ENCODE measurements at regions not wholly inside any gene's neighbourhood (a gene's known extent, or its start where the extent isn't known, plus 50 kb on each side); places are given as distances from the start of the nearest gene placed in this dataset.

GRCh38 chr22:25359601-25360261, 140.3 kb downstream of the CRYBB2 start:
- H3K23ac ChIP-seq (ENCODE audit: insufficient read length): no peak overlapping the region
- H4K8ac ChIP-seq (ENCODE audit: extremely low read depth, insufficient read depth, low read length): no peak overlapping the region
- H2BK120ac ChIP-seq (replicated peaks; ENCODE audit: low read depth, low read length): no peak overlapping the region
- H4K5ac ChIP-seq (ENCODE audit: insufficient read length, low read depth, low read length): no peak overlapping the region
- H3K14ac ChIP-seq (ENCODE audit: insufficient read length): no peak overlapping the region
- H2BK12ac ChIP-seq (ENCODE audit: low read depth, low read length): no peak overlapping the region
- CTCF ChIA-PET (ENCODE audit: partially characterized antibody): interaction anchor here (0.6 to 3.9 kb wide), 6 partner anchors 9 to 67 kb away, joined by 3 to 18 read pairs (median 3); no protein-coding TSS in a partner anchor
- H3K79me2 ChIP-seq (ENCODE audit: control insufficient read depth in 1 of 2, insufficient read depth in 2 of 2, low read length in 2 of 2): no peaks in the 10 kb centered on the region
- H3K56ac ChIP-seq (replicated peaks; ENCODE audit: insufficient read length, low read depth, low read length): no peak overlapping the region
- WGBS, 2 experiments (ENCODE audit: extremely low coverage in 1 of 2, insufficient coverage in 1 of 2, insufficient read length in 1 of 2, insufficient replicate concordance in 2 of 2, low coverage in 1 of 2, low lambda C conversion rate in 2 of 2, missing lambda C conversion rate in 1 of 2): 93% methylated on average over 26 of the region's 26 CpGs; no CpG with 5 or more reads in 1 of the 2 experiments
- no peaks in the 10 kb centered on the region for H3K27me3 ChIP-seq (replicated peaks in 1 of 4; ENCODE audit: control insufficient read depth in 3 of 4, extremely low read depth in 1 of 4, insufficient read depth in 3 of 4, low read length in 3 of 4)
- no peak overlapping the region for H2AFZ ChIP-seq (ENCODE audit: low read length)
- H4K20me1 ChIP-seq (replicated peaks in 1 of 2; ENCODE audit: control insufficient read depth in 1 of 2, insufficient read depth in 2 of 2, low read length in 2 of 2): peaks cover 2 to 14% of the 10 kb centered on the region in 2 experiments
- H3K4me3 ChIP-seq (ENCODE audit: extremely low read depth in 1 of 4, insufficient read depth in 2 of 4, low read depth in 3 of 4, low read length in 4 of 4): no peak overlapping the region
- H4K91ac ChIP-seq (replicated peaks; ENCODE audit: insufficient read length, low read length): no peak overlapping the region
- H3K4me2 ChIP-seq (ENCODE audit: insufficient read depth in 1 of 2, low read depth in 2 of 2, low read length in 2 of 2): no peak overlapping the region
- H3K18ac ChIP-seq (ENCODE audit: extremely low read depth, low read length): no peak overlapping the region
- no peak overlapping the region for H2BK20ac ChIP-seq (ENCODE audit: low read length)
- no peak overlapping the region for H2BK15ac ChIP-seq (ENCODE audit: low read length)
- no peaks in the 10 kb centered on the region for H3K4me1 ChIP-seq (replicated peaks in 1 of 4; ENCODE audit: control insufficient read depth in 3 of 4, insufficient read depth in 4 of 4, low read length in 3 of 4)
- FAIRE-seq (no peak), DNase-seq (ENCODE audit: low read depth in 1 of 2, low spot score in 2 of 2) (no peak)
- no peak overlapping the region for H3K27ac ChIP-seq (ENCODE audit: low read depth, low read length)
- H3K4ac ChIP-seq (replicated peaks; ENCODE audit: insufficient read length, low read depth, low read length): no peak overlapping the region
- no peak overlapping the region for H2BK5ac ChIP-seq (ENCODE audit: low read depth, low read length)
- H3K79me1 ChIP-seq (ENCODE audit: low read depth, low read length): peaks cover 7% of the 10 kb centered on the region
- H3K36me3 ChIP-seq (ENCODE audit: control insufficient read depth in 2 of 4, insufficient read depth in 4 of 4, low read length in 3 of 4): peaks cover 0 to 6% (median 3%) of the 10 kb centered on the region in 4 experiments; a peak in 3 of 8 replicates
- no peaks in the 10 kb centered on the region for H3K9me3 ChIP-seq (ENCODE audit: insufficient read depth in 2 of 2, low read depth in 1 of 2, low read length in 1 of 2)
- no peak overlapping the region for H3K9ac ChIP-seq (replicated peaks in 1 of 4; ENCODE audit: extremely low read depth in 1 of 4, low read depth in 3 of 4, low read length in 3 of 4)
- POLR2A ChIA-PET (ENCODE audit: partially characterized antibody): no interaction called here
- no peak overlapping the region for H2AK5ac ChIP-seq (ENCODE audit: low read depth, low read length)
- no peaks in the 10 kb centered on the region for H3K23me2 ChIP-seq (ENCODE audit: low read depth, low read length)
- TF ChIP-seq EZH2 (IDR thresholded peaks at IDR 0.05; ENCODE audit: low read depth, low read length, severe bottlenecking) (no peak), TAF7 (optimal IDR thresholded peaks at IDR 0.05; ENCODE audit: borderline replicate concordance, low read depth, low read length) (no peak), E2F6 (IDR thresholded peaks at IDR 0.05) (no peak), POU5F1 (IDR thresholded peaks at IDR 0.05; ENCODE audit: low read depth, low read length) (no peak), RAD21 (IDR thresholded peaks at IDR 0.05 in 1 of 2, conservative IDR thresholded peaks at IDR 0.05 in 1 of 2; ENCODE audit: low read depth in 2 of 2, low read length in 2 of 2) (no peak), ATF2 (IDR thresholded peaks at IDR 0.05; ENCODE audit: low read length) (no peak), POLR2AphosphoS5 (IDR thresholded peaks at IDR 0.05; ENCODE audit: low read depth, low read length) (no peak), ATF3 (IDR thresholded peaks at IDR 0.05; ENCODE audit: insufficient read depth, low read depth, low read length) (no peak)

All from H1 (cell line).